ENCODE measurements at regions not wholly inside any gene's neighbourhood (a gene's known extent, or its start where the extent isn't known, plus 50 kb on each side); places are given as distances from the start of the nearest gene placed in this dataset.

GRCh38 chr17:6177941-6178694, 107.9 kb downstream of the WSCD1 start:
- no peak for DNase-seq (ENCODE audit: low read depth)
- H3K4me3 ChIP-seq (ENCODE audit: low read length), result no peak overlapping the region
- no peak for TF ChIP-seq CTCF (IDR thresholded peaks at IDR 0.05; ENCODE audit: insufficient read depth, low read depth, low read length, missing control alignments)
